H1 (cell line): ENCODE measurements at regions not wholly inside any gene's neighbourhood (a gene's known extent, or its start where the extent isn't known, plus 50 kb on each side); places are given as distances from the start of the nearest gene placed in this dataset.

Experiments used
- ASH2L ChIP-seq: fragments of 200-600, 300-600 bp; sonication (generic); IDR thresholded peaks from one replicate; pipeline ENCODE4 v1.7.1; 2017; ENCODE audit warnings: low read length
- BCL11A ChIP-seq, 2 experiments: IDR thresholded peaks; one replicate each; pipeline ENCODE4 v1.6.1; 2011; ENCODE audit warnings: low read depth in 2 of 2, low read length in 2 of 2, mild to moderate bottlenecking in 2 of 2
- SP1 ChIP-seq: IDR thresholded peaks from 2 replicates; pipeline ENCODE4 v1.6.1; 2011; ENCODE audit warnings: low read depth, low read length

DNA sequence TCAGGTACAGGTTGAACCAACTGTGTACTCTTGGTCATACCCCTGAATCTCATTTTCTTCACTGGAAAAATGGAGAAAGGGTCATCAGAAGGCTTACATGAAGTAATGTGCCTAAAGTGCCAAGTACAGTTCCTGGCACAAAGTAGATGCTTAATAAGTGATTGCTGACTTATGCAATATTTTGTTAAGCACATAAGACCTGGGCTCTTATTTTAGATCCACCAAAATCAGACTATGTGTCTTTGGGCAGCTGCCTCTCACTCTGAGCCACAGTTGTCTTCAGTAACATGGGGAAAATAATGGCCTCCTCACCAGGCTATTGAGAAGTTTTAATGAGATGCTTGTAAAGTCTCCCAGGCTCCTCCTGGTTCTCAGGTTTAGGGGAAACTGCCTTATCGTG, 74.3 kb upstream of the TRABD2B start (continued):
- no peak for TF ChIP-seq ASH2L
- TF ChIP-seq SP1: no peak
- TF ChIP-seq BCL11A (IDR thresholded peaks at IDR 0.05; ENCODE audit: low read depth in 2 of 2, low read length in 2 of 2): no peak
- TF ChIP-seq, all 59 proteins: peak for 0
